ENCODE measurements at regions not wholly inside any gene's neighbourhood (a gene's known extent, or its start where the extent isn't known, plus 50 kb on each side); places are given as distances from the start of the nearest gene placed in this dataset.
"Not testable (repeated sequence)": the region's sequence is repeated elsewhere in the genome, so short reads cannot be mapped to it uniquely, and the experiment has no call there.

GRCh38 chr2:226283796-226284195, 515.8 kb downstream of the IRS1 start:
- TF ChIP-seq POLR2A (IDR thresholded peaks at IDR 0.05): no peak
- TF ChIP-seq CTCF (IDR thresholded peaks at IDR 0.05): no peak
- WGBS, 4 donors: 68 to 81% (median 70%) methylated on average over 2 of the region's 2 CpGs
- DNase-seq: no peak
- Histone ChIP-seq H3K27me3 (no peaks in the 10 kb centered on the region), H3K9me3 (replicated peaks in 1 of 3) (no peaks in the 10 kb centered on the region), H3K4me1 (replicated peaks in 1 of 2) (no peaks in the 10 kb centered on the region), H3K36me3 (replicated peaks in 1 of 2) (no peaks in the 10 kb centered on the region), H3K4me3 (no peak overlapping the region), H3K27ac (no peak overlapping the region)
- intact Hi-C loops (cut with DNase I): no loop called here

- WGBS, 4 donors: 76 to 97% (median 85%) methylated on average over 1 of the region's 1 CpG
- intact Hi-C loops (cut with DNase I): no loop called here
- no peaks in the 10 kb centered on the region for H3K36me3 ChIP-seq (replicated peaks in 1 of 2)
- no peaks in the 10 kb centered on the region for H3K27me3 ChIP-seq
- no peaks in the 10 kb centered on the region for H3K4me1 ChIP-seq (replicated peaks in 1 of 2)
- no peak overlapping the region for H3K4me3 ChIP-seq
- TF ChIP-seq POLR2A (IDR thresholded peaks at IDR 0.05): no peak
- TF ChIP-seq CTCF (IDR thresholded peaks at IDR 0.05): no peak
- no peak for DNase-seq
- H3K27ac ChIP-seq: no peak overlapping the region
- H3K9me3 ChIP-seq (replicated peaks in 1 of 3): no peaks in the 10 kb centered on the region
These were observed 517.5 kb downstream of the IRS1 start for GRCh38 chr2:226282151-226282550.

- H3K27ac ChIP-seq; intact Hi-C loops (cut with DNase I); H3K4me3 ChIP-seq; DNase-seq; H3K36me3 ChIP-seq (replicated peaks in 1 of 2); H3K9me3 ChIP-seq (replicated peaks in 1 of 3); H3K4me1 ChIP-seq (replicated peaks in 1 of 2); H3K27me3 ChIP-seq: not testable (repeated sequence)
- 81 to 98% (median 88%) methylated on average over 2 of the region's 2 CpGs for WGBS, 4 donors
These were observed 519.5 kb downstream of the IRS1 start for GRCh38 chr2:226280136-226280535.

GRCh38 chr2:226275215-226275614, 524.4 kb downstream of the IRS1 start:
- 28 to 50% (median 40%) methylated on average over 1 of the region's 1 CpG for WGBS, 4 donors
- H3K4me1 ChIP-seq (replicated peaks in 1 of 2): no peaks in the 10 kb centered on the region
- no peak for TF ChIP-seq POLR2A (IDR thresholded peaks at IDR 0.05)
- no peak for TF ChIP-seq CTCF (IDR thresholded peaks at IDR 0.05)
- H3K4me3 ChIP-seq: no peak overlapping the region
- H3K27me3 ChIP-seq: no peaks in the 10 kb centered on the region
- no peaks in the 10 kb centered on the region for H3K9me3 ChIP-seq (replicated peaks in 1 of 3)
- intact Hi-C loops (cut with DNase I): no loop called here
- H3K36me3 ChIP-seq (replicated peaks in 1 of 2): no peaks in the 10 kb centered on the region
- no peak for DNase-seq
- H3K27ac ChIP-seq: no peak overlapping the region

GRCh38 chr2:226274143-226274542, 525.5 kb downstream of the IRS1 start:
- no peak for DNase-seq
- Histone ChIP-seq H3K4me3 (no peak overlapping the region), H3K36me3 (replicated peaks in 1 of 2) (no peaks in the 10 kb centered on the region), H3K4me1 (replicated peaks in 1 of 2) (no peaks in the 10 kb centered on the region), H3K27ac (no peak overlapping the region), H3K27me3 (no peaks in the 10 kb centered on the region), H3K9me3 (replicated peaks in 1 of 3) (no peaks in the 10 kb centered on the region)
- intact Hi-C loops (cut with DNase I): no loop called here
- WGBS, 4 donors: 83 to 89% (median 85%) methylated on average over 8 of the region's 8 CpGs
- TF ChIP-seq CTCF (IDR thresholded peaks at IDR 0.05) (no peak), POLR2A (IDR thresholded peaks at IDR 0.05) (no peak)
